ENCODE measurements at regions not wholly inside any gene's neighbourhood (a gene's known extent, or its start where the extent isn't known, plus 50 kb on each side); places are given as distances from the start of the nearest gene placed in this dataset.
"Not testable (repeated sequence)": the region's sequence is repeated elsewhere in the genome, so short reads cannot be mapped to it uniquely, and the experiment has no call there.

GRCh38 chr4:37771771-37772170, 54.7 kb upstream of the PGM2 start:
- no peak for DNase-seq

- no peak for DNase-seq
These were observed 56.5 kb upstream of the PGM2 start for GRCh38 chr4:37770016-37770415.

GRCh38 chr4:37769391-37769989, 57.0 kb upstream of the PGM2 start:
- no peak for DNase-seq

GRCh38 chr4:37767546-37767945, 58.9 kb upstream of the PGM2 start:
- DNase-seq = no peak

- DNase-seq = no peak
These were observed 59.5 kb upstream of the PGM2 start for GRCh38 chr4:37767019-37767418.

GRCh38 chr4:37765741-37766140, 60.7 kb upstream of the PGM2 start:
- no peak for DNase-seq

GRCh38 chr4:37763831-37764230, 62.7 kb upstream of the PGM2 start:
- DNase-seq = no peak

GRCh38 chr4:37762991-37763368, 63.5 kb upstream of the PGM2 start:
- no peak for DNase-seq

- no peak for DNase-seq
These were observed 64.0 kb upstream of the PGM2 start for GRCh38 chr4:37762294-37762990.

- DNase-seq = no peak
These were observed 65.6 kb upstream of the PGM2 start for GRCh38 chr4:37760840-37761239.

- DNase-seq = no peak
These were observed 66.7 kb upstream of the PGM2 start for GRCh38 chr4:37759833-37760232.

- peak; percentile 15 for DNase-seq
These were observed 68.3 kb upstream of the PGM2 start for GRCh38 chr4:37758226-37758625.

- no peak for DNase-seq
These were observed 68.7 kb upstream of the PGM2 start for GRCh38 chr4:37757761-37758160.

GRCh38 chr4:37757121-37757520, 69.4 kb upstream of the PGM2 start:
- DNase-seq = no peak

- DNase-seq = peak; percentile 53
These were observed 68.4 kb upstream of the RELL1 start for GRCh38 chr4:37754410-37755185.

GRCh38 chr4:37749398-37749988, 63.3 kb upstream of the RELL1 start:
- DNase-seq = peak; percentile 10

GRCh38 chr4:37748485-37748884, 62.3 kb upstream of the RELL1 start:
- peak; percentile 59 for DNase-seq

- DNase-seq = no peak
These were observed 61.7 kb upstream of the RELL1 start for GRCh38 chr4:37747772-37748330.

- not testable (repeated sequence) for DNase-seq
These were observed 60.7 kb upstream of the RELL1 start for GRCh38 chr4:37746852-37747251.

- DNase-seq = no peak
These were observed 59.8 kb upstream of the RELL1 start for GRCh38 chr4:37745946-37746345.

- no peak for DNase-seq
These were observed 56.0 kb upstream of the RELL1 start for GRCh38 chr4:37742149-37742548.

- DNase-seq = no peak
These were observed 55.4 kb upstream of the RELL1 start for GRCh38 chr4:37741564-37741963.

- DNase-seq = no peak
These were observed 54.4 kb upstream of the RELL1 start for GRCh38 chr4:37740546-37740945.

Data from GDM1 (cell line).